Suprapubic skin (tissue), 4 donors: ENCODE measurements at regions not wholly inside any gene's neighbourhood (a gene's known extent, or its start where the extent isn't known, plus 50 kb on each side); places are given as distances from the start of the nearest gene placed in this dataset.

Source experiments
- EP300 ChIP-seq: sonication (generic); formaldehyde crosslinking; IDR thresholded peaks from one replicate; pipeline ENCODE4 v1.6.1; 2017; ENCODE audit warnings: antibody characterized with exemption
- POLR2A ChIP-seq, 2 donors: fragments of 450-650 bp; IDR thresholded peaks; one replicate each; pipeline ENCODE4 v1.6.1; 2017; ENCODE audit warnings: antibody characterized with exemption in 2 of 2, mild to moderate bottlenecking in 2 of 2, moderate library complexity in 2 of 2
- POLR2AphosphoS5 ChIP-seq, 3 donors: sonication (generic); formaldehyde crosslinking; IDR thresholded peaks; one replicate each; pipeline ENCODE4 v1.6.1; 2017; ENCODE audit warnings: antibody characterized with exemption in 3 of 3
- TF ChIP-seq, protein P1 (sequence below), 2 donors: fragments of 200-600 bp in 1 of 2; fragments of 450-650 bp in 1 of 2; sonication (generic) in 1 of 2; IDR thresholded peaks; one replicate each; pipeline ENCODE4 v1.5.1; 2016 to 2019; ENCODE audit warnings: antibody characterized with exemption in 2 of 2, mild to moderate bottlenecking in 1 of 2, moderate library complexity in 1 of 2

GRCh38 chr20:52010541-52010940, 181.0 kb downstream of the ZFP64 start:
- TF ChIP-seq, protein P1, sequence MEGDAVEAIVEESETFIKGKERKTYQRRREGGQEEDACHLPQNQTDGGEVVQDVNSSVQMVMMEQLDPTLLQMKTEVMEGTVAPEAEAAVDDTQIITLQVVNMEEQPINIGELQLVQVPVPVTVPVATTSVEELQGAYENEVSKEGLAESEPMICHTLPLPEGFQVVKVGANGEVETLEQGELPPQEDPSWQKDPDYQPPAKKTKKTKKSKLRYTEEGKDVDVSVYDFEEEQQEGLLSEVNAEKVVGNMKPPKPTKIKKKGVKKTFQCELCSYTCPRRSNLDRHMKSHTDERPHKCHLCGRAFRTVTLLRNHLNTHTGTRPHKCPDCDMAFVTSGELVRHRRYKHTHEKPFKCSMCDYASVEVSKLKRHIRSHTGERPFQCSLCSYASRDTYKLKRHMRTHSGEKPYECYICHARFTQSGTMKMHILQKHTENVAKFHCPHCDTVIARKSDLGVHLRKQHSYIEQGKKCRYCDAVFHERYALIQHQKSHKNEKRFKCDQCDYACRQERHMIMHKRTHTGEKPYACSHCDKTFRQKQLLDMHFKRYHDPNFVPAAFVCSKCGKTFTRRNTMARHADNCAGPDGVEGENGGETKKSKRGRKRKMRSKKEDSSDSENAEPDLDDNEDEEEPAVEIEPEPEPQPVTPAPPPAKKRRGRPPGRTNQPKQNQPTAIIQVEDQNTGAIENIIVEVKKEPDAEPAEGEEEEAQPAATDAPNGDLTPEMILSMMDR (IDR thresholded peaks at IDR 0.05), result no peak
- TF ChIP-seq POLR2A (IDR thresholded peaks at IDR 0.05), result no peak
- no peak for TF ChIP-seq POLR2AphosphoS5 (IDR thresholded peaks at IDR 0.05)
- no peak for TF ChIP-seq EP300
